K562 (cell line): ENCODE measurements at regions not wholly inside any gene's neighbourhood (a gene's known extent, or its start where the extent isn't known, plus 50 kb on each side); places are given as distances from the start of the nearest gene placed in this dataset.

ENCODE experiments used
- ATAC-seq: fragments of 200-7000 bp; cut with Tn5 transposase; 3 replicates; pipeline ENCODE4 v1.9.1; 2020; ENCODE audit warnings: moderate library complexity
- BruUV-seq: library from RNA; stranded (reverse); fragments of 400-500 nt; replicated peaks from 2 replicates; lab custom pipeline; 2021; lab: Mats Ljungman, UMichigan
- CTCF ChIA-PET: fragments of 300-600 bp; formaldehyde crosslinking; extraction: SDS; loops from one replicate; lab custom pipeline; 2021; ENCODE audit warnings: low intra/inter-chr PET ratio; lab: Yijun Ruan, JAX
- POLR2A ChIA-PET: fragments of 300-600, 350-650 bp; sonication (Branson Sonifier 250); formaldehyde crosslinking; extraction: SDS; loops from one replicate; lab custom pipeline; 2021; ENCODE audit warnings: antibody characterized with exemption, inconsistent platforms; lab: Yijun Ruan, JAX
- DNase-seq, 4 experiments: peaks; one replicate each; pipeline versions ENCODE4 v3.0.0 to v3.0.0-alpha.2; 2011 to 2018; ENCODE audit warnings: low spot score in 3 of 4, mixed read lengths in 3 of 4; ENCODE audit errors: extremely low read depth in 1 of 4
- FAIRE-seq: peaks from 2 replicates; lab custom pipeline; 2011; peaks lifted over from hg19 to GRCh38; lab: Jason Lieb, UNC
- H2AFZ ChIP-seq: 2 replicates; pipeline ENCODE4 v1.6.0; 2011; ENCODE audit warnings: low read depth, low read length, control low read depth, inconsistent platforms
- H3K27ac ChIP-seq: fragments of 200-600 bp; 3 replicates; pipeline ENCODE4 v1.8.0; 2011; ENCODE audit warnings: low read depth, mild to moderate bottlenecking, control low read depth, inconsistent platforms, low read length, moderate library complexity, mixed read lengths; ENCODE audit errors: extremely low read depth
- H3K27me3 ChIP-seq, 2 experiments: fragments of 300-600 bp in 1 of 2; 2 replicates in 1 of 2; 3 replicates in 1 of 2; pipeline versions ENCODE4 v1.6.0 to v1.8.0; 2011; ENCODE audit warnings: inconsistent platforms in 2 of 2, low read length in 2 of 2, mild to moderate bottlenecking in 1 of 2, mixed read lengths in 1 of 2, moderate library complexity in 1 of 2; ENCODE audit not compliant: control insufficient read depth in 2 of 2, insufficient read depth in 2 of 2
- H3K36me3 ChIP-seq: fragments of 300-600 bp; 3 replicates; pipeline ENCODE4 v1.8.0; 2011; ENCODE audit warnings: mild to moderate bottlenecking, low read length, inconsistent platforms; ENCODE audit not compliant: control insufficient read depth, insufficient read depth
- H3K4me1 ChIP-seq, 2 experiments: fragments of 200-600 bp in 1 of 2; replicated peaks in 1 of 2; 2 replicates in 1 of 2; 3 replicates in 1 of 2; pipeline versions ENCODE4 v1.5.1 to v1.8.0; 2011; ENCODE audit warnings: inconsistent platforms in 2 of 2, low read length in 2 of 2, mild to moderate bottlenecking in 1 of 2, mixed read lengths in 1 of 2, moderate library complexity in 1 of 2; ENCODE audit not compliant: control insufficient read depth in 2 of 2, insufficient read depth in 2 of 2
- H3K4me2 ChIP-seq: 2 replicates; pipeline ENCODE4 v1.6.1; 2011; ENCODE audit warnings: low read length, control low read depth, inconsistent platforms, mixed read lengths; ENCODE audit not compliant: insufficient read depth
- H3K4me3 ChIP-seq: fragments of 200-600 bp; sonication (generic), shearing (Covaris generic); 2 replicates; pipeline ENCODE4 v1.5.1; 2016; ENCODE audit warnings: control low read depth, inconsistent platforms
- H3K79me2 ChIP-seq: fragments of 200-600 bp; 3 replicates; pipeline ENCODE4 v1.8.0; 2011; ENCODE audit warnings: low read length, inconsistent platforms; ENCODE audit not compliant: control insufficient read depth, insufficient read depth
- H3K9ac ChIP-seq, 2 experiments: 2 replicates each; pipeline versions ENCODE4 v1.6.0 to v1.6.1; 2011; ENCODE audit warnings: low read depth in 2 of 2, low read length in 2 of 2, control low read depth in 1 of 2, inconsistent platforms in 1 of 2, mild to moderate bottlenecking in 1 of 2, mixed read lengths in 1 of 2; ENCODE audit not compliant: insufficient read depth in 1 of 2
- H3K9me1 ChIP-seq: one replicate; pipeline ENCODE4 v1.6.0; 2011; ENCODE audit warnings: inconsistent platforms, mild to moderate bottlenecking, low read length, moderate library complexity; ENCODE audit not compliant: control insufficient read depth, insufficient read depth
- H3K9me3 ChIP-seq: replicated peaks from 2 replicates; pipeline ENCODE4 v1.5.1; 2011; ENCODE audit warnings: low read depth, low read length, inconsistent platforms; ENCODE audit not compliant: control insufficient read depth, insufficient read depth
- H4K20me1 ChIP-seq: replicated peaks from 2 replicates; pipeline ENCODE4 v1.6.1; 2011; ENCODE audit warnings: low read length, inconsistent platforms, mixed read lengths; ENCODE audit not compliant: control insufficient read depth, insufficient read depth
- CBX3 ChIP-seq, 2 experiments: IDR thresholded peaks; 1 replicate in 1 of 2; 2 replicates in 1 of 2; pipeline ENCODE4 v1.6.1; 2012; ENCODE audit warnings: inconsistent platforms in 2 of 2, low read length in 2 of 2, borderline replicate concordance in 1 of 2, control low read depth in 1 of 2
- CBX5 ChIP-seq: IDR thresholded peaks from 2 replicates; pipeline ENCODE4 v1.6.1; 2014; ENCODE audit warnings: low read depth, borderline replicate concordance
- MLX ChIP-seq, 2 experiments: fragments of 450-650 bp in 1 of 2; sonication (generic) in 1 of 2; formaldehyde crosslinking; conservative IDR thresholded peaks; 2 replicates each; pipeline versions ENCODE4 v1.4.0 to v1.8.1; 2020 to 2022; ENCODE audit warnings: mild to moderate bottlenecking in 1 of 2, missing genetic modification reagents in 1 of 2
- RFX7 ChIP-seq: fragments of 250-450 bp; sonication (Bioruptor Pico); IDR thresholded peaks from 2 replicates; pipeline ENCODE4 v1.5.1; 2021; ENCODE audit warnings: mild to moderate bottlenecking
- SREBF2 ChIP-seq: sonication (generic); formaldehyde crosslinking; IDR thresholded peaks from 2 replicates; pipeline ENCODE4 v1.4.0; 2020; ENCODE audit warnings: mild to moderate bottlenecking, missing genetic modification reagents
- ZBTB12 ChIP-seq: fragments of 250-450 bp; sonication (Bioruptor Pico); IDR thresholded peaks from 2 replicates; pipeline ENCODE4 v1.4.0; 2020
- ZBTB7A ChIP-seq: IDR thresholded peaks from 2 replicates; pipeline ENCODE4 v1.6.1; 2011; ENCODE audit warnings: low read depth, mild to moderate bottlenecking, low read length, moderate library complexity, borderline replicate concordance; ENCODE audit not compliant: control insufficient read depth
- ZNF165 ChIP-seq: fragments of 250-450 bp; sonication (Bioruptor Pico); IDR thresholded peaks from 2 replicates; pipeline ENCODE4 v1.4.0; 2020; ENCODE audit warnings: borderline replicate concordance
- ZNF668 ChIP-seq: fragments of 250-450 bp; sonication (Bioruptor Pico); IDR thresholded peaks from 2 replicates; pipeline ENCODE4 v1.8.0; 2022; ENCODE audit warnings: mild to moderate bottlenecking, inconsistent platforms
- WGBS: fragments of 100-300 bp; shearing (Covaris generic); methylation state at CpG from one replicate; pipeline ENCODE4 v1.1.6; 2016; ENCODE audit warnings: low coverage, mixed read lengths; ENCODE audit not compliant: insufficient coverage; ENCODE audit errors: missing lambda C conversion rate; 5-methylcytosine and 5-hydroxymethylcytosine counted together
- in situ Hi-C: fragments of 300-500 bp; cut with MboI; formaldehyde crosslinking; loops from 4 replicates; pipeline ENCODE4 v1.15.0; 2018; ENCODE audit warnings: inconsistent platforms, mixed read lengths
- intact Hi-C: fragments of 100-400 bp; cut with micrococcal nuclease; formaldehyde crosslinking; loops from 2 replicates; pipeline ENCODE4 v1.14.2; 2022

- Histone ChIP-seq H4K20me1 (no peaks in the 10 kb centered on the region), H3K9ac (no peak overlapping the region), H3K27me3 (no peaks in the 10 kb centered on the region), H3K4me1 (no peaks in the 10 kb centered on the region), H3K27ac (no peak overlapping the region), H3K79me2 (no peaks in the 10 kb centered on the region), H3K9me1 (no peaks in the 10 kb centered on the region), H3K4me2 (no peak overlapping the region), H3K36me3 (no peaks in the 10 kb centered on the region), H3K9me3 (no peaks in the 10 kb centered on the region)
- 1% methylated on average over 4 of the region's 4 CpGs for WGBS
- ATAC-seq: no peak
- no peak for FAIRE-seq
- DNase-seq: no peak
- intact Hi-C loops: no loop called here
- in situ Hi-C loops: no loop called here
- BruUV-seq: no TSS peak
- POLR2A ChIA-PET: no interaction called here
- TF ChIP-seq MLX (CRISPR knock-in tag; conservative IDR thresholded peaks at IDR 0.05) (no peak), ZNF668 (CRISPR knock-in tag) (no peak), SREBF2 (CRISPR knock-in tag) (no peak), ZNF165 (CRISPR knock-in tag) (no peak), CBX5 (no peak), ZBTB12 (CRISPR knock-in tag) (no peak), CBX3 (IDR thresholded peaks at IDR 0.05; ENCODE audit: borderline replicate concordance in 1 of 2, low read length in 2 of 2) (no peak), RFX7 (CRISPR knock-in tag) (no peak), ZBTB7A (no peak)
- TF ChIP-seq, all 486 proteins: peak for 0
- Histone ChIP-seq H2AFZ (no peak overlapping the region), H3K4me3 (no peak overlapping the region)
- CTCF ChIA-PET: no interaction called here
Measured at GRCh38 chr11:25339281-25339680, 842.4 kb downstream of the LUZP2 start.
